Gastrocnemius medialis (tissue), 4 donors: ENCODE measurements at regions not wholly inside any gene's neighbourhood (a gene's known extent, or its start where the extent isn't known, plus 50 kb on each side); places are given as distances from the start of the nearest gene placed in this dataset.

Experiments
- ATAC-seq, 2 donors: fragments of 150-250 bp; one replicate each; pipeline ENCODE4 v1.9.1; 2016
- DNase-seq, 2 donors: peaks; one replicate each; pipeline ENCODE4 v3.0.0-alpha.2; 2019
- H3K27ac ChIP-seq, 4 donors: fragments of 200-600 bp; sonication (generic); 1 replicate in 1 of 4; 2 replicates in 3 of 4; pipeline ENCODE4 v1.5.1; 2016 to 2018; ENCODE audit warnings: mild to moderate bottlenecking in 2 of 4, moderate library complexity in 1 of 4
- H3K27me3 ChIP-seq, 3 donors: fragments of 200-600 bp; sonication (generic) in 2 of 3; 1 replicate in 1 of 3; 2 replicates in 2 of 3; pipeline versions ENCODE4 v1.5.1 to v1.6.0; 2016 to 2019; ENCODE audit warnings: mild to moderate bottlenecking in 1 of 3, moderate library complexity in 1 of 3
- H3K36me3 ChIP-seq, 2 donors: fragments of 200-600 bp; sonication (generic) in 1 of 2; one replicate each; pipeline ENCODE4 v1.5.1; 2017 to 2018
- H3K4me1 ChIP-seq, 2 donors: fragments of 200-600 bp; sonication (generic) in 1 of 2; one replicate each; pipeline ENCODE4 v1.5.1; 2016 to 2017; ENCODE audit warnings: mild to moderate bottlenecking in 2 of 2
- H3K4me3 ChIP-seq, 4 donors: fragments of 200-600 bp; sonication (generic) in 3 of 4; 1 replicate in 1 of 4; 2 replicates in 3 of 4; pipeline ENCODE4 v1.5.1; 2016 to 2019; ENCODE audit warnings: mild to moderate bottlenecking in 2 of 4
- H3K9me3 ChIP-seq, 3 donors: fragments of 200-600 bp; sonication (generic) in 2 of 3; 1 replicate in 1 of 3; 2 replicates in 2 of 3; pipeline ENCODE4 v1.5.1; 2016 to 2019
- POLR2A ChIP-seq, 2 donors: fragments of 450-650 bp; IDR thresholded peaks; one replicate each; pipeline ENCODE4 v1.6.1; 2017; ENCODE audit warnings: antibody characterized with exemption in 2 of 2, mild to moderate bottlenecking in 2 of 2, moderate library complexity in 2 of 2
- in situ Hi-C, 4 donors: fragments of 200-750 bp; cut with MboI; loops; one replicate each; pipeline versions ENCODE4 v1.15.0 to v1.8.0; 2017; ENCODE audit warnings: low sequenced_read_pairs in 4 of 4
- intact Hi-C: fragments of 100-400 bp; cut with DNase I; formaldehyde crosslinking; loops from one replicate; pipeline ENCODE4 v1.15.1; 2023; ENCODE audit warnings: low total_unique reads
- TF ChIP-seq, protein P1 (sequence below), 5 experiments: fragments of 450-650 bp in 3 of 5; fragments of 200-600 bp in 2 of 5; sonication (generic) in 2 of 5; IDR thresholded peaks in 4 of 5; conservative IDR thresholded peaks in 1 of 5; 1 replicate in 4 of 5; 2 replicates in 1 of 5; pipeline ENCODE4 v1.5.1; 2016 to 2019; ENCODE audit warnings: antibody characterized with exemption in 5 of 5, mild to moderate bottlenecking in 3 of 5, moderate library complexity in 3 of 5

DNA sequence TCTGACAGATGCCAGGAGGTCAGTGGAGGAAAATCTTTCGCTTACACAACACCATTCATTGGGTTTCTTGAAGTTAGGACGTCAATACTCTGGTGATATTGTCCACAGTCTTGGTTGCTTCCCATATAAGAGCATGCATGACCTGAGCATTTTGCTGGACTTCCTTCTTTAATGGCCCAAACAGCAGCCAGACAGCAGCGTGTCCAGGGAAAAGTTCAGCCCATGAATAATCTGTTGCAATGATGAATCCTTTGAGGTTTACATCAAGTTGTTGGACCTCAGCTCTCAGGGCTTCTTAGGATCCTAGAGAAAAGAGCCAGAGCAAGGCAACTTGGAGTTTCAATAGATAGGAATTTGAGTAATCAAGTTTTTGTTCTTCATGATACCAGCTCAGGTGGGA, 155.6 kb upstream of the MGAT5 start:
- in situ Hi-C loops (no loop called here), intact Hi-C loops (no loop called here)
- no peaks in the 10 kb centered on the region for H3K27me3 ChIP-seq
- no peak overlapping the region for H3K27ac ChIP-seq
- no peaks in the 10 kb centered on the region for H3K4me1 ChIP-seq
- DNase-seq: no peak
- H3K36me3 ChIP-seq: no peaks in the 10 kb centered on the region
- no peak overlapping the region for H3K4me3 ChIP-seq
- no peaks in the 10 kb centered on the region for H3K9me3 ChIP-seq
- TF ChIP-seq, protein P1, sequence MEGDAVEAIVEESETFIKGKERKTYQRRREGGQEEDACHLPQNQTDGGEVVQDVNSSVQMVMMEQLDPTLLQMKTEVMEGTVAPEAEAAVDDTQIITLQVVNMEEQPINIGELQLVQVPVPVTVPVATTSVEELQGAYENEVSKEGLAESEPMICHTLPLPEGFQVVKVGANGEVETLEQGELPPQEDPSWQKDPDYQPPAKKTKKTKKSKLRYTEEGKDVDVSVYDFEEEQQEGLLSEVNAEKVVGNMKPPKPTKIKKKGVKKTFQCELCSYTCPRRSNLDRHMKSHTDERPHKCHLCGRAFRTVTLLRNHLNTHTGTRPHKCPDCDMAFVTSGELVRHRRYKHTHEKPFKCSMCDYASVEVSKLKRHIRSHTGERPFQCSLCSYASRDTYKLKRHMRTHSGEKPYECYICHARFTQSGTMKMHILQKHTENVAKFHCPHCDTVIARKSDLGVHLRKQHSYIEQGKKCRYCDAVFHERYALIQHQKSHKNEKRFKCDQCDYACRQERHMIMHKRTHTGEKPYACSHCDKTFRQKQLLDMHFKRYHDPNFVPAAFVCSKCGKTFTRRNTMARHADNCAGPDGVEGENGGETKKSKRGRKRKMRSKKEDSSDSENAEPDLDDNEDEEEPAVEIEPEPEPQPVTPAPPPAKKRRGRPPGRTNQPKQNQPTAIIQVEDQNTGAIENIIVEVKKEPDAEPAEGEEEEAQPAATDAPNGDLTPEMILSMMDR (IDR thresholded peaks at IDR 0.05 in 4 of 5, conservative IDR thresholded peaks at IDR 0.05 in 1 of 5): no peak
- no peak for TF ChIP-seq POLR2A (IDR thresholded peaks at IDR 0.05)
- ATAC-seq: peak in 1 of 2 donors; percentile 45

DNA sequence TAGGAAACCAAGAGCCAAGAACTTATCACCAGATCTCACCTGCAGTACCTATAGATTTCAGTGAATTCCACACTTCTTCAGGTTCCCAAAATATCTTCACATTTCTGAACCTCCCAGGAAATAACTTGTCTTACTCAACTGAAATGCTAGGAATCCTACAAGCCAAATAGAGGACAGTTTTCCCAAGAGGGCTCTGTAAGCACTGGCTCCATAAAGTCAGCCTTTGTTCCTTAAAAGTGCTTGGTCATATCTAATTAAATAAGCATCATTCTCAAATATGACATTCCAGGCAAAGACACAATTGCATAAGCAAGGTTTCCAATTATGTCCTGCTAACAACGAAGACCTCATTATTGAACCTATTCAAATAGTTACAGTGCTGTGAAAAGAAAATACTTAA, 154.6 kb upstream of the MGAT5 start:
- DNase-seq: no peak
- H3K9me3 ChIP-seq: no peaks in the 10 kb centered on the region
- H3K4me3 ChIP-seq: no peak overlapping the region
- H3K36me3 ChIP-seq: no peaks in the 10 kb centered on the region
- in situ Hi-C loops (no loop called here), intact Hi-C loops (no loop called here)
- no peak for ATAC-seq
- no peaks in the 10 kb centered on the region for H3K27me3 ChIP-seq
- H3K27ac ChIP-seq: no peak overlapping the region
- TF ChIP-seq, protein P1 (IDR thresholded peaks at IDR 0.05 in 4 of 5, conservative IDR thresholded peaks at IDR 0.05 in 1 of 5): no peak
- TF ChIP-seq POLR2A (IDR thresholded peaks at IDR 0.05): no peak
- H3K4me1 ChIP-seq: no peaks in the 10 kb centered on the region

DNA sequence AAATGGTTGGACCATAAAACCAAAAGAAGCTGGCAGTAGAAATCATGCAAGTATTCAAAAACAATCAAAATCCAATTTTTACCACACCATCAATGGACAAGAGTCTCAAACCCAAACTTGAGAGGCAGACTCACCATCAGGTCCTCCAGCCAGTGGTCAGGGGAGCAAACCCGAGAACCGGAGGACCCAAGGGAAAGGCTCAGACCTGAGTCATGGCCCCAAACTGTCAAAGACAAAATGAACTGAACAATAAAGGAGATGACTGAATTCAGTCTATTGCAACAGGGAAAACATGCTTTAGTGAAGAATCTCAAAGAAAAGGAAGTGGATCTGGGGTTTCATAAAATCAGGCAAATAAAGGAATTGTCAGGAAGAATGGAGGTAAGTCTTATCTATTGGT, 150.7 kb upstream of the MGAT5 start:
- ATAC-seq (no peak), DNase-seq (no peak)
- no peaks in the 10 kb centered on the region for H3K36me3 ChIP-seq
- no peaks in the 10 kb centered on the region for H3K4me1 ChIP-seq
- no peaks in the 10 kb centered on the region for H3K9me3 ChIP-seq
- in situ Hi-C loops (loop anchor here in 2 of 4 donors (25.0 kb wide), 2 partner anchors 216 to 809 kb away; partner anchors contain the start of gene CCNT2 (in 1 of the 2)), intact Hi-C loops (no loop called here)
- no peaks in the 10 kb centered on the region for H3K27me3 ChIP-seq
- TF ChIP-seq, protein P1 (IDR thresholded peaks at IDR 0.05 in 4 of 5, conservative IDR thresholded peaks at IDR 0.05 in 1 of 5): no peak
- no peak for TF ChIP-seq POLR2A (IDR thresholded peaks at IDR 0.05)
- no peak overlapping the region for H3K27ac ChIP-seq
- H3K4me3 ChIP-seq: no peak overlapping the region

DNA sequence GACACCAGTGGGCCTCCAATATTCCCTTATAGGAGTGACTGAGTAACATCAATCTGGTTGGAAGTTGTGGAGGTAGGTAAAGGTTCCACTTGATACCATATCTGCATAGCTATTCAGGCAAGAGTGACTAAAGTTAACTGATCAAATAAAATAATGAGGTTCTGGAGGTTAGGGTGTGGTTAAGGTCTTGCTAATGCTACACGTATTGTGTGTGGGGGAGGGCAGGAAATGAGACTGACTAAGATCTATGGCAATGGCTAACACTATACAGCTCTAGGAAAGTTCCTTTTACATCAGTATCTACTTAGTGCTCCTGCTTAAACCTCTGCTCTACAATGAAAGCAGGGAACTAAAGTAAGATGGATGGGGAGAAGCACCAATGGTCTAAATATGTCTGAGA, 149.1 kb upstream of the MGAT5 start:
- no peaks in the 10 kb centered on the region for H3K27me3 ChIP-seq
- intact Hi-C loops: no loop called here
- TF ChIP-seq POLR2A (IDR thresholded peaks at IDR 0.05): no peak
- TF ChIP-seq, protein P1 (IDR thresholded peaks at IDR 0.05 in 4 of 5, conservative IDR thresholded peaks at IDR 0.05 in 1 of 5): no peak
- ATAC-seq (no peak), DNase-seq (no peak)
- no peaks in the 10 kb centered on the region for H3K9me3 ChIP-seq
- no peaks in the 10 kb centered on the region for H3K4me1 ChIP-seq
- H3K27ac ChIP-seq: no peak overlapping the region
- no peaks in the 10 kb centered on the region for H3K36me3 ChIP-seq
- no peak overlapping the region for H3K4me3 ChIP-seq
- in situ Hi-C loops: loop anchor here in 2 of 4 donors (25.0 kb wide), 2 partner anchors 217 to 808 kb away; partner anchors contain the start of gene CCNT2 (in 1 of the 2)

DNA sequence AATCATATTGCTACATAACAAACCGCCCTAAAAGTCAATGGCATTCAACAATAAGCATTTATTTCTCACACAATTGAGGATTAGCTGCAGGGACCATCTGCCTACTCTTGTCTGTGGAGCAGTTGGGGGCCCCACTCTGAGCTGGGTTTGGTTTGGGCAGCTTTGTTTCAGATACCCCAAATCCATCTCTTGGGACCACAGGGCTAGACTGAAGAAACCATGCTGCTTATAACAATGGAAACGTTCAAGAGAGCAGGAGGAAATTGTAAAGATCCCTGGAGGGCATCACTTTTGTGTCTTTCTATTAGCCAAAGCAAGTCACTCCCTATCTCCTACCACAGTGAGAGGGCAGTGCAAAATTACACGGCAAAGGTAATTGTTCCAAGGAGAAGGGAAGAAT, 146.5 kb upstream of the MGAT5 start:
- intact Hi-C loops: no loop called here
- no peak for ATAC-seq
- Histone ChIP-seq H3K27ac (no peak overlapping the region), H3K4me3 (no peak overlapping the region), H3K9me3 (no peaks in the 10 kb centered on the region), H3K36me3 (no peaks in the 10 kb centered on the region), H3K27me3 (no peaks in the 10 kb centered on the region), H3K4me1 (no peaks in the 10 kb centered on the region)
- no peak for DNase-seq
- in situ Hi-C loops: loop anchor here in 2 of 4 donors (25.0 kb wide), 2 partner anchors 220 to 805 kb away; partner anchors contain the start of gene CCNT2 (in 1 of the 2)
- TF ChIP-seq, protein P1 (IDR thresholded peaks at IDR 0.05 in 4 of 5, conservative IDR thresholded peaks at IDR 0.05 in 1 of 5): no peak
- no peak for TF ChIP-seq POLR2A (IDR thresholded peaks at IDR 0.05)
